HUES6 (cell line): ENCODE measurements at regions not wholly inside any gene's neighbourhood (a gene's known extent, or its start where the extent isn't known, plus 50 kb on each side); places are given as distances from the start of the nearest gene placed in this dataset.

Experiments
- H3K27ac ChIP-seq: 2 replicates; pipeline ENCODE4 v1.7.0; 2013; ENCODE audit warnings: low read depth, mild to moderate bottlenecking, low read length, inconsistent platforms
- H3K27me3 ChIP-seq: 2 replicates; pipeline ENCODE4 v1.6.1; 2013; ENCODE audit warnings: low read length; ENCODE audit not compliant: control insufficient read depth, insufficient read depth
- H3K36me3 ChIP-seq: 2 replicates; pipeline ENCODE4 v1.6.1; 2013; ENCODE audit warnings: low read length; ENCODE audit not compliant: control insufficient read depth, insufficient read depth
- H3K4me1 ChIP-seq: 2 replicates; pipeline ENCODE4 v1.6.1; 2013; ENCODE audit warnings: low read length; ENCODE audit not compliant: control insufficient read depth, insufficient read depth
- H3K4me3 ChIP-seq: 2 replicates; pipeline ENCODE4 v1.5.1; 2013; ENCODE audit warnings: low read depth, low read length
- H3K9ac ChIP-seq: one replicate; pipeline ENCODE4 v1.6.1; 2013; ENCODE audit warnings: mild to moderate bottlenecking, low read length
- H3K9me3 ChIP-seq: 2 replicates; pipeline ENCODE4 v1.6.1; 2013; ENCODE audit warnings: low read depth, low read length; ENCODE audit not compliant: control insufficient read depth, insufficient read depth

DNA sequence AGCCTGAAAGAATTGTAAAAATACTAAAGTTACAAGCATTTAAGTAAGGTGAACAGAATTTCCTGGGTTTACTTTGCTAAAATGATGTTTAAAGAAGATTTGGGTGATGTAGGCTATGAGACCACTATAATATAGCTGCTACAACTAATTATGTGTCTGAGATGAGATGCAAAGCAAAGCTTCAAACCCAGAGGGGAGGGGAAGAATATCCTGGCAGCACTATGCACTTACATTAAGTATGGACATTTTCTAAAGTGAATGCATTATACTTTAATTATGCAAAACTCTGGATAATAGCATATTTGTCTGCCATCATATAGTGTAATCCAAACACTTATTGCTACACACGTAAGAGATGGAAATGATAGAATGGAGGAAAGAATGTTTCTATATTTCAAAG lies 1003.7 kb downstream of the GALC start:
- no peak overlapping the region for H3K9ac ChIP-seq

DNA sequence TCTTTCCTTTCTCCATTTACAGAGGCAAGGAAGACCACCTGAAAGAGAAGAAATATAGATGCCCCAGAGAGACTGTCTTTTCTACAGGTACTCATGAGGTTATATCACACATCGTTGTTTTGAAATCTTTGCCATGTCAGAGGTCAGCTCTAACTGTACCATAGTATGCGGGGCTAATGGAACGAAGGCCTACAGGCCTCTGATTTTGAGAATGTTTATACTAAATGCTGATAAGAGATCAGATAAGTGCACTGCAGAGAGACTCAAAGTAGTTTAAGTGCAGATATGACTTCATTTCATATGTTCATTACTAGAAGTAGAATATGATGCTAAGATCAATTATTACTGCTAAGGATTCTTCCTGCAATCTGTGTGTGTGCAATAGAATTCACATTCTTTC lies 1005.0 kb downstream of the GALC start:
- Histone ChIP-seq H3K4me1 (no peaks in the 10 kb centered on the region), H3K4me3 (no peak overlapping the region), H3K9ac (no peak overlapping the region), H3K36me3 (no peaks in the 10 kb centered on the region), H3K9me3 (no peaks in the 10 kb centered on the region), H3K27ac (no peak overlapping the region), H3K27me3 (no peaks in the 10 kb centered on the region)

More for the DNA sequence above, 1003.7 kb downstream of the GALC start:
- no peak overlapping the region for H3K27ac ChIP-seq
- no peak overlapping the region for H3K4me3 ChIP-seq
- H3K4me1 ChIP-seq, result no peaks in the 10 kb centered on the region
- no peaks in the 10 kb centered on the region for H3K9me3 ChIP-seq
- no peaks in the 10 kb centered on the region for H3K36me3 ChIP-seq
- H3K27me3 ChIP-seq, result no peaks in the 10 kb centered on the region

DNA sequence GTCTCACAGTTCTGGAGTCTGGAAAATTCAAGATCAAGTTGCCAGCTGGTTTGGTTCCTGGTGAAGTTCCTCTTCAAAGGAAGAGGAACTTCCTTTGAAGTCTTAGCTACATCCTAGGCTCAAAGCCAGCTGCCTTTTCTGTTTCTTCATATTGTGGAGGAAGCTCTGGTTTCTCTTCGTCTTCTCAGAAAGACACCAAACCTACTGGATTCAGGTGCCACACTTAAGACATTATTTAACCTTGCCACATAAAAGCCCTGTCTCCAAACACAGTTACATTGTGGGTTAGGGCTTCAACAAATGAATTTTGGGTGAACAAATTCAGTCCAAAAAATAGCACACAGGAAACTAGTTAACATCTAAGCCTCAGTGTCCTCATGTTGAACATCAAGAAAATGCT lies 1019.8 kb downstream of the GALC start:
- Histone ChIP-seq H3K9me3 (peaks cover 6% of the 10 kb centered on the region; the same call in 1 of the 2 replicates), H3K36me3 (no peaks in the 10 kb centered on the region), H3K4me1 (no peaks in the 10 kb centered on the region), H3K4me3 (no peak overlapping the region), H3K9ac (no peak overlapping the region), H3K27me3 (no peaks in the 10 kb centered on the region), H3K27ac (no peak overlapping the region)

GRCh38 chr14:86971292-86971691 lies 1021.7 kb downstream of the GALC start:
- no peaks in the 10 kb centered on the region for H3K27me3 ChIP-seq
- no peak overlapping the region for H3K27ac ChIP-seq
- H3K9ac ChIP-seq, result no peak overlapping the region
- no peaks in the 10 kb centered on the region for H3K36me3 ChIP-seq
- H3K9me3 ChIP-seq, result peaks cover 12% of the 10 kb centered on the region; the same call in 1 of the 2 replicates
- H3K4me3 ChIP-seq, result no peak overlapping the region
- H3K4me1 ChIP-seq, result no peaks in the 10 kb centered on the region

GRCh38 chr14:86961106-86961716 lies 1031.8 kb downstream of the GALC start:
- H3K4me1 ChIP-seq, result no peaks in the 10 kb centered on the region
- no peaks in the 10 kb centered on the region for H3K27me3 ChIP-seq

DNA sequence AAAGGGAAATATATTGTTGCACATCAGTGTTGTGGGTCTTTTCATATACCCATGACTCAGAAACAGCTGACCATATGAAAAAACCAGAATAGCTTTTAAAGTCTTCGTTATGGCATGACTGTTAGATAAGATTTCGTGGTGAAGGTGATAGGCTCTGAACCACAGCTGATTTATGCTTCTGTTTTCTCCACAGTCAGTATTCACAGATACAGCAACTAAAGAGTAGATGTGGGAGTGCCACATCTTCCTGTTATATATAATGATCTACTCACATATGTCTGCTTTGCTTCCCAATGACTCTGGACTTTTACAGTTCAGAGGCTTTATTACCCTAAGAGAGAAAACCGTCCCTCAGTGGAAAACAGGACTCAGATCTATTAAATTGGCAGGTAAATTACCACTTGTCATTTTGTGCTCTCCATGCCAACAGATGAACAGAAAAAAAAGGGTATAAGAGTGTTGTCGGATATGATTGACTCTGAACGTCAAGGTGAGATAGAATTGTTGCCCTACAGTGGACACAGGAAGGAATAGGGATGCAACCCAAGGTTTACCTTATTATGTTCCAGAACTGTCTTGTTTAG lies 1037.1 kb downstream of the GALC start:
- Histone ChIP-seq H3K9ac (no peak overlapping the region), H3K27me3 (no peaks in the 10 kb centered on the region), H3K4me1 (no peaks in the 10 kb centered on the region), H3K36me3 (no peaks in the 10 kb centered on the region), H3K27ac (no peak overlapping the region), H3K9me3 (no peaks in the 10 kb centered on the region), H3K4me3 (no peak overlapping the region)

More at GRCh38 chr14:86961106-86961716, 1031.8 kb downstream of the GALC start:
- Histone ChIP-seq H3K27ac (no peak overlapping the region), H3K9me3 (peaks cover 11% of the 10 kb centered on the region; the same call in 1 of the 2 replicates), H3K4me3 (no peak overlapping the region), H3K36me3 (no peaks in the 10 kb centered on the region), H3K9ac (no peak overlapping the region)

GRCh38 chr14:86954623-86955022 lies 1038.4 kb downstream of the GALC start:
- H3K9me3 ChIP-seq, result no peaks in the 10 kb centered on the region
- H3K9ac ChIP-seq, result no peak overlapping the region
- no peaks in the 10 kb centered on the region for H3K27me3 ChIP-seq
- no peaks in the 10 kb centered on the region for H3K4me1 ChIP-seq
- no peak overlapping the region for H3K27ac ChIP-seq
- no peaks in the 10 kb centered on the region for H3K36me3 ChIP-seq
- H3K4me3 ChIP-seq, result no peak overlapping the region

DNA sequence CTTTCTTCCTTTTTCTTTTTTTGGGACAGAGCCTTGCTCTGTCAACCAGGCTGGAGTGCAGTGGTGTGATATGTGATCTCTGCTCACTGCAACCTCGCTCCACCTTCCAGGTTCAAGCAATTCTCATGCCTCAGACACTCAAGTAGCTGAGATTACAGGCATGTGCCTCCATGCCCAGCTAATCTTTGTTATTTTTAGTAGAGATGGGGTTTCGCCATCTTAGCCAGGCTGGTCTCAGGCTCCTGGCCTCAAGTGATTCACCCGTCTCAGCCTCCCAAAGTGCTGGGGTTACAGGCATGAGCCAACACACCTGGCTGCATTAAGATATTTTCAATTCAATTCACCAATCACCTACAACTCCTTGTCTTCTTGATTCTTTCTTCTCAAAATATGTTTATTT lies 1046.5 kb downstream of the GALC start:
- Histone ChIP-seq H3K27ac (no peak overlapping the region), H3K4me3 (no peak overlapping the region), H3K9me3 (no peaks in the 10 kb centered on the region), H3K36me3 (no peaks in the 10 kb centered on the region), H3K4me1 (no peaks in the 10 kb centered on the region), H3K27me3 (no peaks in the 10 kb centered on the region), H3K9ac (no peak overlapping the region)

DNA sequence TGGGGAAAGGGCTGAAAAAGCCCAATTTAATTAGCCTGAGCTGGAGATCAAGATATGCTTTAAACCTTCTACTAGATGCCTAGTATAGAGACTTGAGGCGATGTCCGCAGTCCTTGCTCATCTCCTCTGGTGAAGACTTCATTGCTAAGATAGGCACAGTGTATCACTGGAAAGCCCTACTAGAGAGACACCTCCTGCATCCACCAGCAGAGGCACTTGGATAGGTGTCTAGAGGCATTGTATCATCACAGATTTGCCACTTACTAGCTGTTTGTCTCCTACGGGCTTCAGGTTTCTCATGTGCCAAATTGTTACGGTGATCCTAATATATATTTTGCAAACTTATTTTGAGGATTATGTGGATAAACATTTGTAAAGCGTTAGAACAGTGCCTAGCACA lies 1048.5 kb downstream of the GALC start:
- Histone ChIP-seq H3K27ac (no peak overlapping the region), H3K9ac (no peak overlapping the region), H3K36me3 (no peaks in the 10 kb centered on the region)

DNA sequence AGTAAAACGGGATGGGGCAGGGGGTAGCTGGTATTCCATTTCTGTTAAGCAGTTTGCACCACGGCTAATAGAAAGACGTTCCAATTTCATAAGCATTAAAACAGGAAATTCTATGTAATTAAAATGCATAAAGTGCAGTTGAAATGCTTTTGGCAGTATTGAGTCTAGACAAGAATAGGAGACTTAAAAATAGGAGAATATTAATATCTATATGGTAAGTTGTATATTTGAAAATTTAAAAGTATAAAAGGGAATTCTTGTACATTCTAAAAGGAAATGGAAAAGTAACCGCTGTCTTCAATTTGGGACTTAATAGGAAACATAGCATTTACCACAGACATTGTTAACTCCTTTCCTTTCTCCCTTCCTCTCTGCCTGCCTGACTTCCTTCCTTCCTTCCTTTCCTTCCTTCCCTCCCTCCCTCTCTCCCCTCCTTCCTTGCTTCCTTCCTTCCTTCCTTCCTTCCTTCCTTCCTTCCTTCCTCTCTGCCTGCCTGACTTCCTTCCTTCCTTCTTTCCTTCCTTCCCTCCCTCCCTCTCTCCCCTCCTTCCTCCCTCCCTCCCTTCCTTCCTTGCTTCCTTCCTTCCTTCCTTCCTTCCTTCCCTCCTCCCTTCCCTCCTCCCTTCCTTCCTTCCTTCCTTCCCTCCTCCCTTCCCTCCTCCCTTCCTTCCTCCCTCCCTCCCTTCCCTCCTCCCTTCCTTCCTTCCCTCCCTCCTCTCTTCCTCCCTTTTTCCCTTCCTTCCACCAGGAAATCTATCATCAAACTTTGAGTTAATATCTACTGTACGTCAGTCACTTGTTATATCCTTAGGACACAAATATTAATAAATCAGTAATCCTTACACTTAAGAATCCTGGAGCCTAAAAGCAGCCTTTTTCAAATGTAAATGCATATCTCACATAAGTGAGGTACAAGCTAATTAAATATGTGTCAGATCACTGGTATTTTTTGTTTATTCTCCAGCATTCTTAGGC lies 1049.3 kb downstream of the GALC start:
- no peak overlapping the region for H3K27ac ChIP-seq
- no peaks in the 10 kb centered on the region for H3K4me1 ChIP-seq
- no peak overlapping the region for H3K4me3 ChIP-seq
- no peaks in the 10 kb centered on the region for H3K36me3 ChIP-seq
- H3K27me3 ChIP-seq, result no peaks in the 10 kb centered on the region
- H3K9ac ChIP-seq, result no peak overlapping the region
- H3K9me3 ChIP-seq, result no peaks in the 10 kb centered on the region

More for the DNA sequence above, 1048.5 kb downstream of the GALC start:
- no peak overlapping the region for H3K4me3 ChIP-seq
- no peaks in the 10 kb centered on the region for H3K4me1 ChIP-seq
- H3K27me3 ChIP-seq, result no peaks in the 10 kb centered on the region
- H3K9me3 ChIP-seq, result no peaks in the 10 kb centered on the region

DNA sequence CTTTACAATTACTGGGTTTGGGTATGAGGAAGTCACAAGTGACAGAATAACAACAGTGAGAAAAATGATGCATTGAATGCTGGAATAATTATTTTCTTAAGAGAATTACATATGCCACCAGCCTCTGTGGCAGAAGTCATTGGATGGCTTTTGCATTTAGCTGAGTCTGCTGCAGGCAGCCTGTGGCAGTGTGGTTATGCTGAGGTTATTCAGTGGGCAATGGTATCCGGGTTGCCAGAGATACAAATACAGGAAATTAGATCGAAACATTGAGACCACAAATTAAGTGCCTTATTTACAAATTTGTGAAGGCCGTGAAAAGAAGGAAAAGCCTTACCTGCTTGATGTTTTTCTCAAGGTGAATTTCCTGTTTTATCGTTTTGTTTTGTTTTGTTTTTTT lies 1050.0 kb downstream of the GALC start:
- Histone ChIP-seq H3K36me3 (no peaks in the 10 kb centered on the region), H3K4me3 (no peak overlapping the region), H3K9ac (no peak overlapping the region), H3K27ac (no peak overlapping the region), H3K9me3 (no peaks in the 10 kb centered on the region), H3K27me3 (no peaks in the 10 kb centered on the region), H3K4me1 (no peaks in the 10 kb centered on the region)
